IPS-18c (cell line): ENCODE measurements at regions not wholly inside any gene's neighbourhood (a gene's known extent, or its start where the extent isn't known, plus 50 kb on each side); places are given as distances from the start of the nearest gene placed in this dataset.

Experiments
- H3K4me3 ChIP-seq: 2 replicates; pipeline ENCODE4 v1.7.0; 2013; ENCODE audit warnings: low read depth, mild to moderate bottlenecking, low read length, moderate library complexity; ENCODE audit not compliant: insufficient read depth
- H3K9me3 ChIP-seq: one replicate; pipeline ENCODE4 v1.6.1; 2013; ENCODE audit warnings: mild to moderate bottlenecking, low read length, moderate library complexity; ENCODE audit not compliant: control insufficient read depth, insufficient read depth

DNA sequence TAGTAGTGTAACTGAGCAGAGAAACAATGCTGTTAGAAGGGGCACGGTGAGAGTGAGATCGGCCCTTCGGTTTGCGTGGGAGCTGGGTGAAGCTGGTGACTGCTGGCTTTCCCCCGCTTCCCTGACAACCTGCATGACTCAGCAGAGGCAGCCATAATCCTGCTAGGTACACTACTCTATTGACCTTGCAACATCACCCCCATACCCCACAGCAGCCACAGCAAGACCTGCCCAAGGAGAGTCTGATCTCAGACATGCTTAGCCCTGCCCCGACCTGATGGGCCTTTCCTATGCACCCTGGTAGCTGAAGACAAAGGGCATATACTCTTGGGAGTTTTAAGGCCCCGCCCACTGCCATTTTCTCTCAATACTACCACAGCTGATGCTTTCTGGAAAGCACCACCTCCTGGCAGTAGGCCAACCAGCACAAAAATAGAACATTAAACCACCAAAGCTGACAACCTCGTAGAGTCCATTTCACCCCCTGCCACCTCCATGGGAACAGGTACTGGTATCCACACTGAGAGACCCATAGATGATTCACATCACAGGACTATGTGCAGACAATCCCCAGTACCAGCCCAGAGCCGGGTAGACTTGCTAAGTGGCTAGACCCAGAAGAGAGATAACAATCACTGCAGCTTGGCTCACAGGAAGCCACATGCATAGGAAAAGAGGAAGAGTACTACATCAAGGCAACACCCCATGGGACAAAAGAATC, 75.9 kb upstream of the RGS6 start:
- Histone ChIP-seq H3K4me3 (no peak overlapping the region), H3K9me3 (peaks cover 4% of the 10 kb centered on the region)

- no peaks in the 10 kb centered on the region for H3K9me3 ChIP-seq
- no peak overlapping the region for H3K4me3 ChIP-seq
These were observed 69.2 kb upstream of the RGS6 start for GRCh38 chr14:71863049-71863448.

- H3K9me3 ChIP-seq = no peaks in the 10 kb centered on the region
These were observed 68.5 kb upstream of the RGS6 start for GRCh38 chr14:71863766-71864165.

More at GRCh38 chr14:71863766-71864165, 68.5 kb upstream of the RGS6 start:
- no peak overlapping the region for H3K4me3 ChIP-seq
